HG02973 (cell line): ENCODE measurements at regions not wholly inside any gene's neighbourhood (a gene's known extent, or its start where the extent isn't known, plus 50 kb on each side); places are given as distances from the start of the nearest gene placed in this dataset.

Experiments used
- ATAC-seq: cut with Tn5 transposase; IDR thresholded peaks from one replicate; pipeline ENCODE4 v1.9.1; 2021; ENCODE audit warnings: moderate library complexity; ENCODE audit not compliant: unreplicated experiment

GRCh38 chr4:144302704-144303536 is 162.4 kb upstream of the GYPA start:
- no peak for ATAC-seq

GRCh38 chr4:144304025-144304424 is 163.5 kb upstream of the GYPA start:
- no peak for ATAC-seq

GRCh38 chr4:144310535-144310934 is 170.0 kb upstream of the GYPA start:
- ATAC-seq, result no peak

GRCh38 chr4:144313370-144313769 is 172.9 kb upstream of the GYPA start:
- ATAC-seq, result no peak

GRCh38 chr4:144316869-144317268 is 176.4 kb upstream of the GYPA start:
- ATAC-seq, result peak; percentile 81

- ATAC-seq, result no peak
These were observed 178.3 kb upstream of the GYPA start for GRCh38 chr4:144318797-144319196.

- ATAC-seq, result no peak
These were observed 196.1 kb upstream of the GYPA start for GRCh38 chr4:144336633-144337032.

- peak; percentile 76 for ATAC-seq
These were observed 197.6 kb upstream of the GYPA start for GRCh38 chr4:144338148-144338547.

- no peak for ATAC-seq
These were observed 198.3 kb upstream of the GYPA start for GRCh38 chr4:144338834-144339233.

GRCh38 chr4:144340931-144341330 is 200.4 kb upstream of the GYPA start:
- ATAC-seq, result no peak

GRCh38 chr4:144342949-144343760 is 202.6 kb upstream of the GYPA start:
- ATAC-seq, result no peak

- ATAC-seq, result no peak
These were observed 206.6 kb upstream of the GYPA start for GRCh38 chr4:144347121-144347520.

- ATAC-seq, result no peak
These were observed 210.2 kb upstream of the GYPA start for GRCh38 chr4:144350706-144351105.

GRCh38 chr4:144351306-144351705 is 210.8 kb upstream of the GYPA start:
- ATAC-seq, result no peak

- ATAC-seq, result no peak
These were observed 212.8 kb upstream of the GYPA start for GRCh38 chr4:144353292-144353691.

GRCh38 chr4:144355811-144356757 is 215.6 kb upstream of the GYPA start:
- ATAC-seq, result peak; percentile 99

- ATAC-seq, result no peak
These were observed 216.4 kb upstream of the GYPA start for GRCh38 chr4:144356941-144357381.

GRCh38 chr4:144357975-144358374 is 217.5 kb upstream of the GYPA start:
- ATAC-seq, result peak; percentile 37

GRCh38 chr4:144360146-144360793 is 219.8 kb upstream of the GYPA start:
- ATAC-seq, result no peak

- ATAC-seq, result no peak
These were observed 221.8 kb upstream of the GYPA start for GRCh38 chr4:144362366-144362765.
